Nephron progenitor cell (in vitro differentiated cells): ENCODE measurements at regions not wholly inside any gene's neighbourhood (a gene's known extent, or its start where the extent isn't known, plus 50 kb on each side); places are given as distances from the start of the nearest gene placed in this dataset.
"Not testable (repeated sequence)": the region's sequence is repeated elsewhere in the genome, so short reads cannot be mapped to it uniquely, and the experiment has no call there.

Experiments used
- DNase-seq: peaks from one replicate; pipeline ENCODE4 v3.0.0; 2021
- H3K27ac Mint-ChIP-seq: 2 replicates; pipeline ENCODE4 v1.8.0; 2021; ENCODE audit warnings: mild to moderate bottlenecking, moderate library complexity, mixed read lengths
- H3K27me3 Mint-ChIP-seq: 2 replicates; pipeline ENCODE4 v1.8.0; 2021; ENCODE audit warnings: mild to moderate bottlenecking, low read depth, mixed read lengths; ENCODE audit not compliant: poor library complexity
- H3K36me3 Mint-ChIP-seq: 2 replicates; pipeline ENCODE4 v1.8.0; 2021; ENCODE audit warnings: low read depth, mixed read lengths
- H3K4me1 Mint-ChIP-seq: 2 replicates; pipeline ENCODE4 v1.8.0; 2021; ENCODE audit warnings: mixed read lengths
- H3K4me3 Mint-ChIP-seq: 2 replicates; pipeline ENCODE4 v1.8.0; 2021; ENCODE audit warnings: mild to moderate bottlenecking, moderate library complexity, mixed read lengths
- H3K9me3 Mint-ChIP-seq: 2 replicates; pipeline ENCODE4 v1.8.0; 2021; ENCODE audit warnings: mild to moderate bottlenecking, moderate library complexity, mixed read lengths

- not testable (repeated sequence) for H3K4me3 Mint-ChIP-seq, H3K36me3 Mint-ChIP-seq, H3K9me3 Mint-ChIP-seq, H3K27ac Mint-ChIP-seq, H3K4me1 Mint-ChIP-seq, DNase-seq, H3K27me3 Mint-ChIP-seq
Measured at GRCh38 chr2:111442767-111443454, 322.2 kb downstream of the BCL2L11 start.

- H3K9me3 Mint-ChIP-seq, H3K4me1 Mint-ChIP-seq, H3K36me3 Mint-ChIP-seq, H3K27ac Mint-ChIP-seq, H3K4me3 Mint-ChIP-seq, H3K27me3 Mint-ChIP-seq, DNase-seq: not testable (repeated sequence)
Measured at GRCh38 chr2:111444516-111444915, 323.8 kb downstream of the BCL2L11 start.

DNA sequence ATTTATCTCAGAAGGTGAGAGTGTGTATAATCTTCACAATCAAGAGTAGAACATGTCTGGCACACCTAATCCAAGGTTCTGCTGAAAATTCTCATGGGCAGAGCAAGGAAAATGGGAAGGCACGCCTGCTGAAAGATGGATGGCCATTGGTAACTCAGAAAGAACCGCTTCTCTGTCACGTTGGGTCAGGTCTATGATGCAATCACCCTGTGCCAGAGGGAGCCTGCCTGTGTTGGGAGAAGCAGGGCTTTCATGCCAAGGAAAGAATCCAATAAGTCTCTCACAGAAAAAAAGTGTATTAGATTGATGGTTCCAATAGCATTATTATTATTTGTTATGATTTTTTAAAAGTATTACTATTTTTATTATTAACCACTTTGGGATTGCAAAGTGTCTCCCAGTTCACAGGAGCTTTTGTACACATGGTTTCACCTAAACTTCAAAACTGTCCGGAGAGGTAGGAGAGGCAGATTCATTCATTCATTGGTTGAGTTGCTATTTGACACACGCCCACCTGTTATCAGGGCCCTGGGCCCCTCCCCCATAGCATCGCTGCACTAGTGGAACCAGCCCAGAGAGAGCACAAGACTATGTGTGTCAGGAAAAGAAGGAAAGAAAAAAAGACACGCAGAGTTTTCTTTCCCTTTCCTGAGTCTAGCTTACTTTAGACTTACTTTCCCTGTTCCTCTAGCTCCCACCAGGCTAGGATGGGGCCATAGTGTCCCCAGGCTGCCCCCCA lies 324.6 kb downstream of the BCL2L11 start:
- not testable (repeated sequence) for H3K36me3 Mint-ChIP-seq, DNase-seq, H3K9me3 Mint-ChIP-seq, H3K27ac Mint-ChIP-seq, H3K4me3 Mint-ChIP-seq, H3K4me1 Mint-ChIP-seq, H3K27me3 Mint-ChIP-seq

DNA sequence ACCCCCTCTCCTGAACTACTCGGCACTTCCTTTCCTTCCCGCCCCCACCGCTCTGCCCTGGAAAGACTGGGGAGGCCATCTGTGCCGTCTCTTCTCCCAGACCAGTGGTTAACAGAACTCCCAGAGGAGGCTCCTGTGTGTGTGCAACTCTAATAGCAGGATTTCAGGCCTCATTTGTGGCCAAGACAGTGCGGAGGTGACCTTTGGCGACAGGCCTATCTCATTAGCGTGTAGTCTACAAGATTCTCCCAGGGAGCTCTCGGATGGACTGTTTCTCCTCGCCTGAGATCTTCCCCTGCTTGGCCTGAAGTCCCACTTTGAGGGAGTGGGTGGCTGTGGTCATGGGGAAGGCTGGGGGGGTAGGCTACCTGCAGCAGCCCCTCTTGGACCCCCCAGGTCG lies 325.2 kb downstream of the BCL2L11 start:
- not testable (repeated sequence) for H3K4me1 Mint-ChIP-seq, H3K9me3 Mint-ChIP-seq, DNase-seq, H3K27ac Mint-ChIP-seq, H3K27me3 Mint-ChIP-seq, H3K36me3 Mint-ChIP-seq, H3K4me3 Mint-ChIP-seq

- not testable (repeated sequence) for H3K9me3 Mint-ChIP-seq, H3K4me1 Mint-ChIP-seq, H3K4me3 Mint-ChIP-seq, H3K27me3 Mint-ChIP-seq, DNase-seq, H3K36me3 Mint-ChIP-seq, H3K27ac Mint-ChIP-seq
Measured at GRCh38 chr2:111447482-111447881, 326.8 kb downstream of the BCL2L11 start.

DNA sequence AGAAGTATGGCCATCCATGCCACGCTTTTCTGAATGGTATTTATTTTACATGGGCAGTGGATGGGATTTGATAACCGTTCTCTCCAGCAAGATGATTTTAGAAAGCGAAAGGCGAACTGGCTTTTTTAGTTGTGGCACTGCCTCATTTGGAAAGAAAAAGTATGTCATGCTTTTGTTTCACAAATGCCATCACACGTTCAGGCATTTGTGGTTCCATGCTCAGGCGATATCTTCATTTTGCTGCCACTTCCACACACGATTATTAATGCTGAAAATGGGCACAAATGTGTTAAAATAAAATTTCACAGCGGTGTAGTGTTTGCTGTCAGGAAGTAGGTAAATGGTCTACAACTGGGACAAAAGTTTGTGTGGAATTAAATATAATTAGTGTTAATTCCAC lies 328.1 kb downstream of the BCL2L11 start:
- not testable (repeated sequence) for H3K9me3 Mint-ChIP-seq, DNase-seq, H3K27me3 Mint-ChIP-seq, H3K27ac Mint-ChIP-seq, H3K4me3 Mint-ChIP-seq, H3K36me3 Mint-ChIP-seq, H3K4me1 Mint-ChIP-seq

DNA sequence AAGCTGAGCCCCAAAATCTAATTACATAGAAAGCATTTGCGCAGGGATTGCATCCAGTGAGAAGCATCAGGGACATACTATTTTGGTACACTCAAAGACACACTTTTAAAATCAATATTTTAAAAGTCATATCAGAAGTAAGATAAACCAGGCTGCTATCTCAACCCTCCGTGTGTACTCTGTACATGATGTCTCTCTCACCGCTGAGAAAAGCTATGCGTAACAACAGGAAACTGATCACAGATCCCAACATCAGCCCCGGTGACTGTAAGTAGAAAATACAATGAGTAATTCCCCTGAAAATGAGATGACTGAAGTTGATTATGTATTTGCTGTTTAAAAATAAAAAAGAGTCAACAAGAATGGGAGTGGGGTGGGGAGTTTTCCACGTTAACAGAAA lies 329.8 kb downstream of the BCL2L11 start:
- not testable (repeated sequence) for H3K27me3 Mint-ChIP-seq, H3K4me3 Mint-ChIP-seq, DNase-seq, H3K9me3 Mint-ChIP-seq, H3K4me1 Mint-ChIP-seq, H3K36me3 Mint-ChIP-seq, H3K27ac Mint-ChIP-seq

GRCh38 chr2:111451692-111452199 lies 331.0 kb downstream of the BCL2L11 start:
- DNase-seq, H3K9me3 Mint-ChIP-seq, H3K27ac Mint-ChIP-seq, H3K4me3 Mint-ChIP-seq, H3K27me3 Mint-ChIP-seq, H3K36me3 Mint-ChIP-seq: not testable (repeated sequence)
- peaks cover 12% of the 10 kb centered on the region for H3K4me1 Mint-ChIP-seq

DNA sequence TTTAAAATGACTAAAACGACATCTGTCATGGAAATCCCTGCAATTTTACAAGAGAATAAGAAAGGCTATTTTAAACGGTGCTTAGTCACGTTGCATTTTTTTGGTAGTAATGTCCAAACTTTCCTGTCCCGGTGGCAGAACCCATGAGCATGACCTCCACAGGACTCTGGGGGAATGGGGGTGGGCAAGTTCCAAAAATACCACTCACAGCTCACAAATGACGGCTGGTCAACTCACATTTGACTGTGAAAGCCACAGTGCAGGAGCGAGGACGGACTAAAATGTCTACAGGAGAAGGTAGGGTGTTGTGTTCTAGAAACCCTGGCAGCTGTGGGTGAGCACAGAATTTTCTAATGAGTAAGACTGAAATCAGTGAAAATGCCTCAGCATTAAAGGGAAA lies 331.5 kb downstream of the BCL2L11 start:
- not testable (repeated sequence) for H3K27ac Mint-ChIP-seq, DNase-seq, H3K27me3 Mint-ChIP-seq, H3K36me3 Mint-ChIP-seq, H3K4me3 Mint-ChIP-seq, H3K9me3 Mint-ChIP-seq
- peaks cover 12% of the 10 kb centered on the region for H3K4me1 Mint-ChIP-seq

- not testable (repeated sequence) for DNase-seq, H3K27ac Mint-ChIP-seq, H3K9me3 Mint-ChIP-seq, H3K27me3 Mint-ChIP-seq, H3K4me3 Mint-ChIP-seq, H3K36me3 Mint-ChIP-seq
- peaks cover 12% of the 10 kb centered on the region for H3K4me1 Mint-ChIP-seq
Measured at GRCh38 chr2:111453308-111453707, 332.6 kb downstream of the BCL2L11 start.

GRCh38 chr2:111453816-111454215 lies 333.1 kb downstream of the BCL2L11 start:
- not testable (repeated sequence) for H3K27me3 Mint-ChIP-seq, H3K9me3 Mint-ChIP-seq, H3K27ac Mint-ChIP-seq, H3K36me3 Mint-ChIP-seq, H3K4me3 Mint-ChIP-seq, DNase-seq
- peaks cover 12% of the 10 kb centered on the region for H3K4me1 Mint-ChIP-seq

- not testable (repeated sequence) for DNase-seq, H3K4me3 Mint-ChIP-seq, H3K27ac Mint-ChIP-seq, H3K36me3 Mint-ChIP-seq, H3K9me3 Mint-ChIP-seq, H3K27me3 Mint-ChIP-seq
- peaks cover 12% of the 10 kb centered on the region for H3K4me1 Mint-ChIP-seq
Measured at GRCh38 chr2:111454404-111454803, 333.7 kb downstream of the BCL2L11 start.

DNA sequence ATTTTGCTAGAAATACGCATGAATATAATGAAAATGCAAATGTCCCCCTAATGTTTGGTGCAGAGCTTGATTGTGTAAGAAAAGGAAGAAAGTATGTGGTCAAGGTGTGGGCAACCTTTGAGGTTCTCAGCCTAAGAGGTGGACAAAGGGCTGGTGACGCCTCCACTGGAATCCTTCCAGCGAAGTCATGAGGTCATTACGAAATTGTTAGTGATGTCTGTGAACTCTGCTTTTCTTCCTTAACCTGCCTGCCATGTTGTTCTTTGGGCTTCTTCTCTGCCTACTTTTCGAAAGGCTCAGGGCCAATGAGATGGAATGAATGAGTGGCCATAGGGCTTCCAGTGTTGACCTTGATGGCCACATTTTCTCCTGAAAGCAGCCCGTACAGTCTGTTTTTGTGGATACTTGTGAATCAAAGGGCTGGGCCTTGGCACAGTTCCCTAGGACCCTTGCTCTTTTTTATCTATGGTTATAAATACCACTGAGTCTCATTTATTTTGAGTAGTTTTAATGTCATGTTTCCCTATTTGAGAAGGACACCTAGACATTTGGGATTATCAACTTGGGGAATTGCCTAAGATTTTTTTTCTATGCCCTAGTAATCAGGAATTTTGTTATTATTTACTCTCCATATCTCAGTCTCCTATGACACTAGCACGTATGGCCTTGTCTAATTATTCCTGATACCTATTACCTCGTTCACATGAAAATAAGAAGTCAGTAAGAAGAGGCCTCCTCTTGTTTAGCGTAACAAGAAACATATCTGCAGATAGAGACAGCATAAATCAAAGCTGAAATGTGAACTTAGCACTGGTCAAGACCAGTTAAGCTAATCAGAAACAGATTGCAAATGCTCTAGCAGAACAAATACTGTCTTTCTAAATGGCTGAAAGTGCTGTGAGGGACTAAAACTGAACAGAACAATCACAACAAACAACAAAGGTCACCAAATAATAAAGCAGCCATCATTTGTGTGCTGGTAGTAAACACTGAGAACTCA lies 334.6 kb downstream of the BCL2L11 start:
- H3K4me1 Mint-ChIP-seq, DNase-seq, H3K36me3 Mint-ChIP-seq, H3K27ac Mint-ChIP-seq, H3K4me3 Mint-ChIP-seq, H3K27me3 Mint-ChIP-seq, H3K9me3 Mint-ChIP-seq: not testable (repeated sequence)

GRCh38 chr2:111457191-111457590 lies 336.5 kb downstream of the BCL2L11 start:
- not testable (repeated sequence) for H3K36me3 Mint-ChIP-seq, H3K27me3 Mint-ChIP-seq, H3K27ac Mint-ChIP-seq, H3K4me3 Mint-ChIP-seq, H3K9me3 Mint-ChIP-seq, DNase-seq, H3K4me1 Mint-ChIP-seq
